ENCODE measurements at regions not wholly inside any gene's neighbourhood (a gene's known extent, or its start where the extent isn't known, plus 50 kb on each side); places are given as distances from the start of the nearest gene placed in this dataset.

DNA sequence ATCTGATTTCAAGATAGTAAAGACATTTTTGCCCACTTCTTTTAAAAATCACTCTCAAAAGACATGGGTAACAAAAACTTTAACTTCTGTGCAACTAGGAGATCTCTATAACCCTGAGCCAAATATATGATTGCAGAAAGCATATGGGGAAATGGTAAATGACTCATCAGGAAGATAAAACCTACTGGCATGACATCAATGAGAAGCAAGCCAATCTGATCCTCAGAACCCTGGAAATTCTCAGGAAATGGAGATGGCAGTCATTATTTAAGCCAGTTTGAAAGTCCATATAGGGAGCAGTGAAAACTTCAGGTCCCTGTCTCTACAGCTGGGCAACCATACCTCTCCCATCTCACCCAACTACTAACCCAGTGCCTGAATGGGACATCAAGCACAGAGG lies 249.7 kb upstream of the NREP start:
- TF ChIP-seq, protein P1, sequence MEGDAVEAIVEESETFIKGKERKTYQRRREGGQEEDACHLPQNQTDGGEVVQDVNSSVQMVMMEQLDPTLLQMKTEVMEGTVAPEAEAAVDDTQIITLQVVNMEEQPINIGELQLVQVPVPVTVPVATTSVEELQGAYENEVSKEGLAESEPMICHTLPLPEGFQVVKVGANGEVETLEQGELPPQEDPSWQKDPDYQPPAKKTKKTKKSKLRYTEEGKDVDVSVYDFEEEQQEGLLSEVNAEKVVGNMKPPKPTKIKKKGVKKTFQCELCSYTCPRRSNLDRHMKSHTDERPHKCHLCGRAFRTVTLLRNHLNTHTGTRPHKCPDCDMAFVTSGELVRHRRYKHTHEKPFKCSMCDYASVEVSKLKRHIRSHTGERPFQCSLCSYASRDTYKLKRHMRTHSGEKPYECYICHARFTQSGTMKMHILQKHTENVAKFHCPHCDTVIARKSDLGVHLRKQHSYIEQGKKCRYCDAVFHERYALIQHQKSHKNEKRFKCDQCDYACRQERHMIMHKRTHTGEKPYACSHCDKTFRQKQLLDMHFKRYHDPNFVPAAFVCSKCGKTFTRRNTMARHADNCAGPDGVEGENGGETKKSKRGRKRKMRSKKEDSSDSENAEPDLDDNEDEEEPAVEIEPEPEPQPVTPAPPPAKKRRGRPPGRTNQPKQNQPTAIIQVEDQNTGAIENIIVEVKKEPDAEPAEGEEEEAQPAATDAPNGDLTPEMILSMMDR (IDR thresholded peaks at IDR 0.05) = no peak
- no peak for TF ChIP-seq POLR2A (IDR thresholded peaks at IDR 0.05)
- no peak for TF ChIP-seq POLR2AphosphoS5 (IDR thresholded peaks at IDR 0.05)
